ENCODE measurements at regions not wholly inside any gene's neighbourhood (a gene's known extent, or its start where the extent isn't known, plus 50 kb on each side); places are given as distances from the start of the nearest gene placed in this dataset.

DNA sequence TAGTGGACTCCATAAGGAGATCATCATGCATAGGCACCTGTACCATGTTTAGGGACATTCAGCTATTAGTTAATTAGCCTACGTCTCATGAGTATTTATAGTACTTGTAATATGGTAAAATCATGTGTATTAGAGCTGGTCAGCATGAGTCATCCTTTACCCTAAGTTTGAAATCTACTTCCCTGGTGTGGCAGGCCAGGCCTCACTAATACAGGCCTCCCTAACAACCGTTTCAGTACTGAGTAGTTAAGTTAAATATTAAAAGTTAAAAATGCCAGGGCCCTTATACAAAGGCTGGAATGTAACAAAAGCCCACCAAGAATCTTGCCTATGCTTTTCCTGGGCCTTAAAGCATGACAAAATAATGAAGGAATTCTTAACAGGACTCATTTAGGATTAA is 356.3 kb upstream of the DPYD start:
- DNase-seq: no peak

DNA sequence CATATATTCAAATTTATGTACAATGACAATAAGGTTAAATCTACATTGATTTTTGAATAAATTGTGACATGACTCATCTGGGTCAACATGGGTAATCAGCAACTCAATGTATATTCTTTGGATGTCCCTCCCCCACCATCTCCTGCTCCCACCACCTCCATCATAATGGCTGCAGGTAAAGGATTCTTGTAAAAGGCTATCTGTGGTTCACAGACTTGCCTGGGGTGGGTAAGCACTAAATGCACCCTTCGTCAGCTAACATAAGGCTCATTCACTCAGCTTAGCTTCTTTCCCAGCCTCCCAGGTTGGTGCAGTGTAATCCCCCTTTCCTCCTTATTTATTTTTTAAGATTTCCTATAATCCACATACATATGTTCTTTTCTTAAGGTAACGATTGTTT is 355.7 kb upstream of the DPYD start:
- DNase-seq: no peak

DNA sequence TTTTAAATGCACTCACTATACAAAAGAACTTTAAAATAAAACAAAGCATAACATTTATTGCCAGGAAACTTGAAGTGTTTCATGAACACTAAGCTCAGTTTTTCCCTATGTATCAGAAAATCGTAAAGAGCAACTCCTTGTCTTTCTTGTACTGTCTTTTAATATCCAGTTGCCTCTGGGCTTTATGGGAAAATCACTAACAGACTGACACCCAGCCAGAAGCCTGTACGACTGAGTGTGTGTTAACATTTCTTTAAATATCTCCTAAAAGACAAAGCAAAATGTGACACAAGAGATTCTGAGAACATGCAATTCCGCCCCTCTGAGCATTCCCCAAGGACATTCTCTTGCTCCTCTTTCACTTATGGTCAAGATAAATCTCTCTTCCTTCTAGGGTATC is 347.5 kb upstream of the DPYD start:
- no peak for DNase-seq

DNA sequence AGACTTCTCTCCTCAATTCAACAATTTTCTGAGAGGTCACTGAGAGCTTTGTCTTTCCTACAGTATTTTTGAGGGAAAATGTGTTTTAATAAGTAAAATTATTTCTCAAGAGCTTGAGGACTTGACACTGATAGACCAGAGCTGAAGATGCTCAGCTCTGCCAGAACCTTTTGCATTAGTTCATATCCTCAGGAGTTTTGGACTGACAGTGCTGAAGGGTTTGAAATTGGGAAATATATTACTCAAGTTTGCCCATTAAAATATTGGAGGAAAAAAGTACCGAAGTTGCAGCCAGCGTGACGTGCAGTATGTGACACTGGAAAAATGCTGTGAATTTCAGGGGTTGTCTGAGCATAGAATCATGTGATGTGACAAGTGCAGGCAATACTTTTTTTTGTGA is 346.6 kb upstream of the DPYD start:
- no peak for DNase-seq

DNA sequence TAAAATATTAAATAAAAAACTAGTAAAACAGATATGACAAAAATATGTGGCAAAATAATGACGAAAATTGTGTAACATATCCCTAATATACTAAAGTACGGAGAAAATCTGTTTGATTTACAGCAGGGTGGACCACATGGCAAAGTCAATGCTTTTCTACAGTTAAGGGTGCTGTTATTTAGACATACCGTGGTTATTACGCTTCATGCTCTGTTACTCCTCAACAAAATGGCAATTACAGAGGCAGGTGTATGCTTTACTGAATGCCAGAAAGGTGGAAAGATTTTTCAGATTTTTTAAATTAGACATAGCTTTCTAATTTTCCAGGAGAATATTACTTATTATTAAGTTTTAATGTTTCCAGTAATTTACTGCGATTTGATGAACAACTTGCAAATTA is 343.9 kb upstream of the DPYD start:
- DNase-seq: no peak

DNA sequence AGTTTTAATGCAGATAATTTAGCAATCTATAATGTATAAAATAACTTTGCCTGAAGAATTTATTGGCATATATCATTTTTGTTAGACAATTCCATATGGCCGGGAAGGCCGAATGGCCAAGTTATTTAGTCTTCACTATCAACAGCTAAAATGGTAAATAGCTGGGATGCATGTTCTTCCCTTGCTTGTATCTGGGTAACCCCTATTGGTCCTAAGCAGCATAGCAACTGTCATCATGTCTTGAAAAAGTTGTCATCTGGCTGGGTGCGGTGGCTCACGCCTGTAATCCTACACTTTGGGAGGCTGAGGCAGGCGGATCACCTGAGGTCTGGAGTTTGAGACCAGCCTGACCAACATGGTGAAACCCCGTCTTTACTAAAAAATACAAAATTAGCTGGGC is 340.0 kb upstream of the DPYD start:
- DNase-seq: no peak

DNA sequence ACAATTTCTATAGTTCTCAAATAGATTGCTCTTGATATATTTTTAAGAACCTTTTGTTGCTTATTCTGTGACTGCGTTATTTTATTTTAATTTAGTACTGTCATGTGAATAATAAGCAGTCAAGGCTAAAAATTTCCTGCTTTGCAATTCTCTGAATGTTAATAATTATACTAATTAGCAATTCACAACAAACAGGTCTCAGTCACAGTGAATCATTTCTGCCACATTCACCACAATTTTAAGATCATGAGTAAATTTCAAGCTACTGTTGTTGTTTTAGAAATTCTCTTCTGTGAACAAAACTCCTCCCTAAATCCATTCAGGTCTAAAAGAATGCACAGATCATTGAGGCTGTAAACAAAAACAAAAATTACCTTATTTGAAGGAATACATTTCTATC is 339.6 kb upstream of the DPYD start:
- no peak for DNase-seq

DNA sequence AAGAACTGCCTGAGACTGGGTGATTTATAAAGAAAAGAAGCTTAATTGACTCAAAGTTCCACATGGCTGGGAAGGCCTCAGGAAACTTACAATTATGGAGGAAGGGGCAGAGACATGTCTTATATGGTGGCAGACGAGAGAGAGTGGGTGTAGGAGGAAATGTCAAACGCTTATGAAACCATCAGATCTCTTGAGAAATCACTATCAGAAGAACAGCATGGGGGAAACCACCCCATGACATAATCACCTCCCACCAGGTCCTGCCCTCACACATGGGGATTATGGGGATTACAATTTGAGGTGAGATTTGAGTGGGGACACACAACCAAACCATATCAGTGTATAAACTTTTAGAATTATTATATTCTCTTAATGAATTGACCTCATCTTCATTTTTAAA is 335.9 kb upstream of the DPYD start:
- DNase-seq: no peak

DNA sequence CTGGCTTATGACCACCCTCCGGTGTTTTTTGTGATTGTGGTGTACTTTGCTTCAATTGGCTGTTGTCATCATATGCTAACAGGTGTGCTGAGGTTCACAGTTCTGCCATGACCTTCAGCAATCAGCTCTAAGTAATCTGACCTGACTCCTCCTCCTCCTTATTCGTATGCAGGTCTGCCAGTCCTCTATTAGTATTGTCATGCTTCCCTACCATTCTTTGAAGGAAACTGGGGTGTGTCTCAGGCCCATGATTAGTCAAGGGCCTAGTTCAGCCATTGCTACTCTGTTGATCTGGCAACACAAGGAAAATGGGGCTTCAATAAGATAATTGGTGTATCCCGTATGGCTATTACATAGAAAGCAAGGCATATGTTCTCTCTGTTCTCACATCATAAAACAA is 332.3 kb upstream of the DPYD start:
- DNase-seq: no peak

DNA sequence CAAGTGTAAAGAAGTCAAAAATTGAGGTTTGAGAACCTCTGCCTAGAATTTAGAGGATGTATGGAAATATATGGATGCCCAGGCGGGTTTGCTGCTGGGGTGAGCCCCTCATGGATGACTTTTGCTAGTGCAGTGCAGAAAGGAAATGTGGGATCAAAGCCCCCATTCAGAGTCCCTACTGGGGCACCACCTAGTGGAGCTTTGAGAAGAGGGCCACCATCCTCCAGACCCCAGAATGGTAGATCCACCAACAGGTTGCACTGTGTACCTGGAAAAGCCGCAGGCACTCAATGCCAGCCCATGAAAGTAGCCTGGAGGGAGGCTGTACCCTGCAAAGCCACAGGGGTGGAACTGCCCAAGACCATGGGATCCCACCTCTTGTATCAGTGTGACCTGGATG is 330.7 kb upstream of the DPYD start:
- DNase-seq: no peak

DNA sequence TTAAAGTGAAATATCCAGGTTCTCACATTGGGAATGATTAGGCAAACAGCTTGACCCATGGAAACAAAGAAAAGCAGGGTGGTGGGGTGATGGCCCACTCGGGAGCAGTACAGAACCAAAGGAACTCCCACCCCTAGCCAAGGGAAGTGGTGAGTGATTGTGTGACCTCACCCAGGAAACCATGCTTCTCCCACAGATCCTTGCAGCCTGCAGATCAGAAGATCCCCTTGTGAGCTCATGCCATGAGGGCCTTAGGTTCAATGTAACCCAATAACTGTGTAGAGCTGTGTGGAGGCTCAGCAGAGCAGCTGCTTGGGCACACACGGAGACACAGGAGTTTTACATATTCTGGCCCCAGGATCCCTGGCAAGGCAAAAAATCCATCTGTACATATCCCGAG is 311.8 kb upstream of the DPYD start:
- DNase-seq: no peak

DNA sequence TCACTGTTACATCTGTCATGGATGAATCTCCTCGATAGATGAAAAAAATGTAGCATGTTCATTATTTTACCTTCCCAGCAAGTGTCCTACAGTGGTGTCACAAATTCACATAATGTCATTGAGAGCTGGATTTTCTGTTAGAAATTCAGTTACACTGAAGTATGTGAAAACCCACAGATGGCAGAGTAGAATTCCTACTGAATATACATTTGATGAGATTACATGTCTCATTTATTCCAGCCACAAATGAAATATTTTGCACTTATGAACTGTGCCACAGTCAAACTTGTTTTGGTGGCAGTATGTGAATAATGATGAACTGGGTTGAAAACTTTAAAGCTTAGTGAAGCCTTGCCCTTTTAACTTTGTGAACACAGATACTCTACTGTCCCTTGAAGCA is 301.9 kb upstream of the DPYD start:
- no peak for DNase-seq

DNA sequence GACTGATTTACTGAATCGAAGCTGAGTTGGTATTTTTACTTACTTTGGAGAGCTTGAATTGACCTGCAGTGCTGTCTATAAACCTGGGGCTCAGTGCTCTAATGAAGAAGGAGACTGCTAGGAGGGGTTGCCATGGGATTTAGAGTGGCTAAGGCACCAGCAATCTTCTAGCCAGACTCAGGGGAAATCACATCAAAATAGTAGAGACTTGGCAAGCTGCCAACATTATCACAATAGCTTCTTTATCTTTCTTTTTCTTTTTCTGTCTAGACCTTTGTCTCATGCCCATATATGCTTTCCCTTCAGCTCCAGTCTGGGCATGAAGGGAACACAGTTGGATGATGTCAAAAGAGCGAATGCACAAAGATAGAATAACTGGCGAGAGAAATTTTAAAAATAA is 301.1 kb upstream of the DPYD start:
- no peak for DNase-seq

DNA sequence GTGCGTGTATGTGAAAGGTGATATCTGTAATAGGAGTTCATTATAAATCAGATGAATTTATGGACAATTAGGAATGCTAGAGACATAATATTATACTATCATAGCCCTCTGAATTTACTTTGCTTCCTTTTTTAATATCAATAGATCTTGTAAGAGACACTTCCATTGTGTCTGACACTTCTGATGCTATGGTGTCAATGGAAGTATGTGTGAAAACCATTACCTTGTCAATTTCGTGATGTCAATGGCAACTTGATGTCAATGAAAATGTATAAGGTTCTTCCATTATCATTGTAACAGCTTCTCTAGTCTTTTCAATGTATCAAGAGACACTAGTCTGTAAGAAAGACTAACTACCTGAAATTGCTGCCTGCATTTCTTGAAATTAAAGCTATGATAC is 296.8 kb upstream of the DPYD start:
- no peak for DNase-seq

DNA sequence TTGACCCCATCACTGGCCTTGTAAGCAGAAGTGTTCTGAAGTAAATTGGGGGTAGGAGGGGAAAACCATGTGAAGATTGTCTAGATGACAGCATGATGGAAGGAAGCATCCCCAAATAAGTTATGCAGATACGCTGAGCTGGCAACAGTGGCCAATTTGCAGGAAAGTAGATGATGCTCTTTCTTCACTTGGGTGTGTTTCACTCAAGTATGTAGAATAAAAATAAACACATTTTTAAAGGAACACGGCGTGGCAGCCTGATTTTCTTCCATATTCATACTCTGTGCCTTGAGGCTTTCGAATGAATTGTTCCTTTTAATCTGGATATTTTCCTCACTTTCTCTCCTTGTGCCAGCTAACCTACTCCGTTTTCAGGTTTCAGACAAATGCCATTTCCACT is 295.5 kb upstream of the DPYD start:
- DNase-seq: no peak

DNA sequence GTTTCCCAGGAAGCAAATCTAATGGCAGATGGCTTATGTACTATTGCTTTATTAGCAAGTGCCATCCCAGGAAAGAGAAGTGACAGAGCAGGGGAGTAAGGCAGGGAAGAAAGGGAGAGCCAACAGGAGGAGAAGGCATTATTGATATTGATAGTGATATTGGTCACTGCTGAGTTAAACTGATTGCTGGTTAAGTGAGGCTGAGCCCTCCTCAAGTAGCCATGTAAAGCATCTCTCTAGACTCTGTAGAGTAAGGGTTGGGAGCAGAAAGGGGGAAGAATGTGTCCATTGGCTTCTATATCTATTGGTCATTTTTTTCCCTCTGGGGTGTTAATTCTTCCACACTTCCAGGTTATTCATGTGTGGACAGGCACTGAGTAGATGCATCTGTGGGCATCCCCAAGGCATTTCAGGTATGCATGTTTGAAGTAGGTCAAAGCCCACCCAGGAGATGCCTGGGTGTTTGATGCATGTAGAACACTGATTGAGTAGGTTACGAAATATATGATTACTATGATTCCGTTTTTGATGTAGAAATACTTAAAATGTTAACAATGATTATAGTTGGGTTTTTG is 290.5 kb upstream of the DPYD start:
- DNase-seq: no peak

DNA sequence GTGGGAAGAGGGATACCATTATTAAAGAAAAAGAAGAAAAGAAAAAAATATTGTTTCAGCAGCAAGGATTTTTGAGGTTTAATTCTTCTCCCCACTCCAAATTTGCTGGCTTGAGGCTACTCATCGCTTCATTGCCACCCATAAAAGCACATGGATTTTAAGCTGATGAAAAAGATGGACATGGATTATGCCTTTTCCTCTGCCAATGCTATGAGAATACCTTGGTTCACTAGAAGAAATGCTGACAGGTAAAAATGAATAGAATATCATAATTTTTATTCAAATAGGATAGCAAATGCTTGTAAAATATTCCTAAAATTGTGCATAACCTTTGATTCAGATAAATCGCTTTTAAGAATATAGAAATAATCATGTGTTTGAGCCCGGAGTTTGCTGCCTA is 289.7 kb upstream of the DPYD start:
- no peak for DNase-seq

DNA sequence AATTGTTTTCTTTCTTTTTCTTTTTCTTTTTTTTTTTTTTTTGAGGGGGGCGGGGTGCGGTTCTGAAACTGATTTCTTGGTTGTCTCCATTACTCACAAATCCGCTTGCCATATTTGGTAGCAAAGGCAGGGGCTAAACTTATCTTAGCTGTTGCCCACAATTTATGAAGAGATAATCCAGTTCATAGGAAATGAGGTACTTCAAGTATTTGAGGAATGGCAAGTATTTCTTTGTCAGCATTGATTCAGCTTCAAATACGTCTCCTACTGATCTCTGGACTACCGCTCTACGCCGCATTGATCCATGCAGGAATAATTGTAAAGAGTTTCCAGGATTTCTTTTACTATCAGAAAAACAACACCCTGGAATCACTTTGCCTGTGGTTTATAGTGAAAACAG is 289.2 kb upstream of the DPYD start:
- DNase-seq: no peak

DNA sequence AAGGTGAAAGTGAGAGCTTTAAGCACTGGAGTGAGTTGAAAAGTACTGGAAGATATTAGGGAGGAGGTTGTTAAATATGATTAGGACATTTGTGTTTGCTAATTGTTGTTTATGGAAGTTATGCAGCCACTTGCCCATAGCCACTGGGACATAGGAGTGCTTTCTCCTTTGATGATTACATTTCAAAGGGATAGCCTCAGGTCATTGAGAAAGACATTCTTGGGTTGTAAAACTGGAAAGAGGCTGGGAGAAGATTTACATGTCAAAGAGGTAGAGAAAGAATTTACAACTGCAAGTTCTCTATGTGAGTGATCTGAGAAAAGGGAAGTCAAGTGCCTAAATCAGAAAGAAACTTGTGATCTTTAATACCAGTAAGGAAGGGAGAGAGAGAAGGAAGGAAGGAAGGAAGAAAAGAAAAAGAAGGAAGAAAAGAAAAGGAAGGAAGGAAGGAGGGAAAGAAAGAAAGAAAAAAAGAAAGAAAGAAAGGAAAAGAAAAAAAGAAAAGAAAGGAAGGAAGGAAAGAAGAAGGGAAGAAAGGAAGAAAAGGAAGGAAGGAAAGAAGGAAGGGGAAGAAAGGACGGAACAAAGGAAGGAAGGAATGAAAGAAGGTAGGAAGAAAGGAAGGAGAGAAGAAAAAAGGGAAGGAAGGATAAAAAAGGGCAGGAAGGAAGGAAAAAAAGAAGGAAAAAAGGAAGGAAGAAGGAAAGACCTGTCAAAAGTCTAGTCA is 284.6 kb upstream of the DPYD start:
- no peak for DNase-seq

DNA sequence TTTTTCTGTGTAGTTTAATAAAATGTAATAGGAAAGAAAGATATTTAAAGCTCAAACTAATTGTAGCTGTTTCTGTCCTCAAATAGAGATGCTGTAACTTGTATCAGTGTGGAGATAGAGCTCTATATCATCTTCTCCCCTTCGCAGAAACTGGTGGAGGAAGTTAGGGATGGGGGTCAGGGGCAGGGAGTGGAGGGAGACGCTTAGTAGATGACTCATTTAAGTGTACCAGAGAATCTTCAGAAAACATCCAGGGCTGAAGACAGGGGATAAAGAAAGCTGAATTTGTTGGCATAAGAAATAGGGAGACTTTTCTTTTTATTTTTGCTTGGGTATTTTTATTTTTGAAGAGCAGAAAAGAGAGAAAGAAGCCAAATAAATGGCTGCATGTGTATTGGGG is 282.6 kb upstream of the DPYD start:
- no peak for DNase-seq

DNA sequence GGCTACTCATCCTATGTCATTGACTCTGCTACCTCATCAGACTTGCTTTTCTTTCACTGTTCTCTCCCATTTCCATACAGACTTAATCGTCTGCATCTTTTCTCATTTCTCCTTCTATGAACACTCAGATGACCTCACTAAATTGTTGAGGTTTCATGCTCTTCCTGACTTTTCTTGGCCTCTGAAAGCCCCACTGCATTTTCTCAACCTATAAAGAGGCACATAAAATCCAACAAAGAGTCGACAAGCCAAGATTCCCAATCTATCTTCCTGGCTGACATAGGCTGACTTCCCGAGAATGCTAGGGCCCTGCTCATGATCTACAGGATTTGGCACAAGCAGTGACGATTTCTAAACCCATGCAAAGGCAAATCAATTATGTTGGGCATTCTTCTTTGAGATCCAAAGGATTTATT is 280.8 kb upstream of the DPYD start:
- DNase-seq: no peak

DNA sequence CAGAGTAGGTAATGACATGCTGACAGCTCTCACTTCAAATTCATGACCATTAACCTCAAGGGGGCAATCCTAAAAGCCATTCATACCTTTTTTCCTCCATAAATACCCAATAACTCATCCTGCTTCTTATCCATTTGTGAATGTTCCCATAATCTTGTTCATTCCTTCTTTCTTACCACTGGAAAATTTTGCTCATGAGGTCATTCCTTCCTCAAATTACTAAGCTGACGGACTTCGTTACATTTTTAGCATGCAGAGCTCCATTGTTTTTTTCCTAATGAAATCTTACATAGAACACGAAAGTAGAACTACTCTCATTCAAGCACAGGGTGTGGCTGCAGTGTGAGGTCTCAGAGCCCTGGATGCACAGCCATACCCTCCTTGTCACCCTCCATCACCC is 276.5 kb upstream of the DPYD start:
- no peak for DNase-seq

DNA sequence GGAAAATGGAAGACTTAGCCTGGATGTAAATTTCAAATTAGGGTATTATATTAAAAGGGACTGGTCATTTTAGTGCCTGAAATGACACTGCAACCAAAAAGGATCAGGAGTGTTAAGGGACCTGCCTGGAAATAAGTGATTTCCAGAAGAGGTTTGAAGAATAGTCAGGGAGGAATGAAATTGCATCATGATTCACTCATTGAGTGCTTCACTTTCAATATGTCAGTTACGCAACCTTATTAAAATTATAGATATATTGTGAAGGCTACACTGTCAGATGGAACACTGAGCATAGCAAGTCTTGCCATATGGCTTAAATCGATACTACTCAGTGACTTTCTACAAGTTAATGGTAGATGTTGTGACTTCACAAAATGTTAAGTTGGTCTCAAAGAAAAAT is 275.2 kb upstream of the DPYD start:
- no peak for DNase-seq

DNA sequence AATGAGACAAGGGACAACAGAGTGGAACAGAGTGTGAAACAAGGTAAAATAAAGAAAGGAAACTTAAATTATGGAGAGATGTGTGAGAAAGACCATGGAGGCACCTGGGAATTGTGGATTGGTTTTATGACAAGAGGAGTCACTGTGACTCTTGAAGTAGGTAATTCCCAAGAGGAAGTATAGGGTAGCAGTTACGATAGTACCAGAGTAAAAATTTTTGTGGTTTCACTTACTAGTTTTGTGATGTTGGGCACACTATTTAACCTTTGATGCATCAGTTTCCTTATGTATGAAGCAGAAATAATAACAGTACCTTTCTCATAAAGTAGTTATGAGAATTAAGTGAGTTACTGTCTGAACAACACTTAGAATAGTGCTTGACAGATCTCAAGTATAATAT is 267.9 kb upstream of the DPYD start:
- DNase-seq: no peak

DNA sequence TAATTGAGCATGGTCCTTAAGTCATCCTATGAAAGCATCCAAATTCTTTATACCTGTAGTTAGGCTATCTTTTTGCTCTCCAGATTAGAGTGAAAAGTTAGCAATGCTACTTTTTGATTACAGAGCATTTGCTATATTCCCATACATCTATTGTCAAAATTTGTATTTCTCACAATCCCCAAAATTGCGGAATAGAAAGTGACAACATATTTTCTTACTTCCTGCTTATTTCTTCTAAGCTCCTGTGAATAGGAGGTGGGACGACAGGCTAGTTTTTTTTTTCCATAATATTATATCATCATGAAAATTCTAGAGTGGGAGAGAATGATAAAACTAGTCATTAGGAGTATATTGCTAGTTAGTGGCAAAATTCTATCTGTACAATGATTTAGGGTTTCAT is 264.0 kb upstream of the DPYD start:
- DNase-seq: no peak

Measured in GOT3 (cell line).